Activated CD4-positive, alpha-beta T cell treated with anti-CD3 and anti-CD28 coated beads, Interleukin-2, Interleukin-6, amounts not matched to agents 100 ng/mL and 50 ng/mL, durations not matched to agents 16 hours and 8 hours (primary cell): ENCODE measurements at regions not wholly inside any gene's neighbourhood (a gene's known extent, or its start where the extent isn't known, plus 50 kb on each side); places are given as distances from the start of the nearest gene placed in this dataset.
A peak's percentile ranks its signal among the peaks of the same experiment; 100 is the strongest.
"Not testable (repeated sequence)": the region's sequence is repeated elsewhere in the genome, so short reads cannot be mapped to it uniquely, and the experiment has no call there.

Experiments
- DNase-seq: peaks from one replicate; pipeline ENCODE4 v3.0.0-alpha.2; 2020

DNA sequence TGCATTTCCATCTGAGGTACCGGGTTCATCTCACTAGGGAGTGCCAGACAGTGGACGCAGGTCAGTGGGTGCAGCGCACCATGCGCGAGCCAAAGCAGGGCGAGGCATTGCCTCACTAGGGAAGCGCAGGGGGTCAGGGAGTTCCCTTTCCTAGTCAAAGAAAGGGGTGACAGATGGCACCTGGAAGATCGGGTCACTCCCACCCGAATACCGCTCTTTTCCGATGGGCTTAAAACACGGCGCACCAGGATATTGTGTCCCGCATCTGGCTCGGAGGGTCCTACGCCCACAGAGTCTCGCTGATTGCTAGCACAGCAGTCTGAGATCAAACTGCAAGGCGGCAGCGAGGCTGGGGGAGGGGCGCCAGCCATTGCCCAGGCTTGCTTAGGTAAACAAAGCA is 1157.1 kb downstream of the NAALADL2 start:
- DNase-seq, result not testable (repeated sequence)

DNA sequence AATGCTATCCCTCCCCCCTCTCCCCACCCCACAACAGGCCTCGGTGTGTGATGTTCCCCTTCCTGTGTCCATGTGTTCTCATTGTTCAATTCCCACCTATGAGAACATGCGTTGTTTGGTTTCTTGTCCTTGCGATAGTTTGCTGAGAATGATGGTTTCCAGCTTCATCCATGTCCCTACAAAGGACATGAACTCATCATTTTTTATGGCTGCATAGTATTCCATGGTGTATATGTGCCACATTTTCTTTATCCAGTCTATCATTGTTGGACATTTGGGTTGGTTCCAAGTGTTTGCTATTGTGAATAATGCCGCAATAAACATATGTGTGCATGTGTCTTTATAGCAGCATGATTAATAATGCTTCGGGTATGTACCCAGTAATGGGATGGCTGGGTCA is 1156.1 kb downstream of the NAALADL2 start:
- DNase-seq, result not testable (repeated sequence)

GRCh38 chr3:176009256-176009655 is 1150.1 kb downstream of the NAALADL2 start:
- no peak for DNase-seq

DNA sequence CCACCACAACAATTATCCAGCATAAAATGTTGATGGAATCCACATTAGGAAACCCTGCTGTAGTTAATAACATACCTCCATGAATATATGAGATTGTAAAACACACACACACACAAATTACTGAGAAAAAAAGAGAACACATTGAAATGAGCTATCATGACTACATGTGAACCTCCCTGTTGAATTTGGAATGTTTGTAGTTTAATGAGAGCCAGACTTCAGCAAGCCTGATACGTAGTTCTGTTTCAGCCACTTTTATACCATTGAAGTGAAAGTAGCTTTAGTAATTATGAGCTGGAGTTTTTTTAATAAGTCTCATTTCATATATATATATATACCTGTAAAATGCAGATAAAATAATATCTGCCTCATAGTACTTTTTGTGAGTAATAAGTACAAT is 1146.4 kb downstream of the NAALADL2 start:
- no peak for DNase-seq

GRCh38 chr3:175989161-175989560 is 1130.0 kb downstream of the NAALADL2 start:
- no peak for DNase-seq

DNA sequence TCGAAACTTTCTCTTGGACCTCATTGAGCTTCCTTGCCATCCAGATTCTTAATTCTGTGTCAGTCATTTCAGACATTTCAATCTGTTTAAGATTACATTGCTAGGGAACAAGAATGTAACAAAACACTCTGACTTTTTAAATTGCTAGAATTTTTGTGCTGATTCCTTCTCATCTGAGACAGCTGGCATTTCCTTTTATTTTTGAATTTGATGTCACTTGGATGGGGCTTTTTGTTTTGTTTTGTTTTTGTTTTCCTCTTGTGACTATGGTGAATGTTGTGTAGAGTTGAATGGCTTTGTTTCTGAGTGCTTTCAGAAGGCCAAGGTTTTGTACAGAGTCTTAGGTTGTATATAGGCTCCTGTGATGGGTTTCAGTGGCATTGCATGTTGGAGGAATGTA is 1129.3 kb downstream of the NAALADL2 start:
- DNase-seq, result no peak

GRCh38 chr3:175985781-175986180 is 1126.6 kb downstream of the NAALADL2 start:
- no peak for DNase-seq

DNA sequence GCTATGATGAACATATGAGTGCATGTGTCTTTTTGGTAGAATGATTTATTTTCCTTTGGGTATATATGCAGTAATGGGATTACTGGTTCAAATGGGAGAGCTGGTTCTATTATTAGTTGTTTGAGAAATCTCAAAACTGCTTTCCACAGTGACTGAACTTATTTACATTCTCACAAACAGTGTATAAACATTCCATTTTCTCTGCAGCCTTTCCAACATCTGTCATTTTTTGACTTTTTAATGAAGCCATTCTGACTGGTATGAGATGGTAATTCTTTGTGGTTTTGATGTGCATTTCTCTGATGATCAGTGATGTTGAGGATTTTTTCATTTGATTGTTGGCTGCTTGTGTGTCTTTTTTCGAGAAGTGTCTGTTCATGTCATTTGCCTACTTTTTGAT is 1124.2 kb downstream of the NAALADL2 start:
- no peak for DNase-seq

- no peak for DNase-seq
These were observed 1121.5 kb downstream of the NAALADL2 start for GRCh38 chr3:175980486-175981090.

DNA sequence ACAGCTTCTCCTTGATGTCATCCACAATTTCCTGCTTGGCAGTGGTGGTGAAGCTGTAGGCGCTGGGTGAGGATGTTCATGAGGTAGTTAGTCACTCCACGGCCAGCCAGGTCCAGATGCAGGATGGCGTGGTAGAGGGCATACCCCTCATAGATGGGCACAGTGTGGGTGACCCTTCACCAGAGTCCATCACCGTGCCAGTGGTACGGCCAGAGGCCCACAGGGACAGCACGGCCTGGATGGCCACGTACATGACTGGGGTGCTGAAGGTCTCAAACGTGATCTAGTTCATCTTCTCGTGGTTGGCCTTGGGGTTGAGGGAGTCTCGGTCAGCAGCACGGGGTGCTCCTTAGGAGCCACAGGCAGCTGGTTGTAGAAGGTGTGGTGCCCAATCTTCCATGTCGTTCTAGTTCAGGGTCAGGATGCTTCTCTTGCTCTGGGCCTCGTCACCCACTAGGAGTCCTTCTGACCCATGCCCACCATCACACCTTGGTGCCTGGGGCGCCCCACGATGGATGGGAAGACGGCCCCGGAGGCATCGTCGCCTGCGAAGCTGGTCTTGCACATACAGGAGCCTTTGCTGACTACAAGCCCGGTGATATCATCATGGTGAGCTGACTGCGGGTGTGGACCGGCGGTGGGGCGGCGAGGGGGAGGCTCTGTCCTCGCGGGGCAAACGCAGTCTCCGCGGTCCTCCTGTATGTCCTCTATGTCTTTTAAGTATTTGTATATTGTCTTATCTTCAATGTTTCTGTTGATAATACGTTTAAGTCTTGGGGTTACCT is 1119.0 kb downstream of the NAALADL2 start:
- no peak for DNase-seq

- DNase-seq, result no peak
These were observed 1110.3 kb downstream of the NAALADL2 start for GRCh38 chr3:175969456-175969855.

- no peak for DNase-seq
These were observed 1105.9 kb downstream of the NAALADL2 start for GRCh38 chr3:175965036-175965435.

DNA sequence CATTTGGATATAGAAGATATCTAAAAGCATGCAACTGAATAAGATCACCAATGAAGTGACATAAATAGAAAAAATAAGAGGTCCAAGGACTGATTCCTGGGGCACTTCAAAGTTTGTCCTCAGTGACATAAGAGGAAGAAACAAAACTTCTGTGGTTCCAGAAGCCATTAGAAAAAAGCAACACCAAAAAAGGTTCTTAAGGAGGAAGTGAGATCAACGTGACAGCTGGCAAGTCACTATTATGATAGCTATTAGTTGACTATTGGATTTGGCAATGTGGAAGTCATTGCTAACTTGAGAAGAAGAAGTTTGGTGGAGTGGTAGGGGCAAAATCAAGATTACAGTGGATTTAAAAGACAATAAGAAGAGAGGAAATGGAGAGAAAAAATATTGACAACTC is 1098.3 kb downstream of the NAALADL2 start:
- no peak for DNase-seq

DNA sequence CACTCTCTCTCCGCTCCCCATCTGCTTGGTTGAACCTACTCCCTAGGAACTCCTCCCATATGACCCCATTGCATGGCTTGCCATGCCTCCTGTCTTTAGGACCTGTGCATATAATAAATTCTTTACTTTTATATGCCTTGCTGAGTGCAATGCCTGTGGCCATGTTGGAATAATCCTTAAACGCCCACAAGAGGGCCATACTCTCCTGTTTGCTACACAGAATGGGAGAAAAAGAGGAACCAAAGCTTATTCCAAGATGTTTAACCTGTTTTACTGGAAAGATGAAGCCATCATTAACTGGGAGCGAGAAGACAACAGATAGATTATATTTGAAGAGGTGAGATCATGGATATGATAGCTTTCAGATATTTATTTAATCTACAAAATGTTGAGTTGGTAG is 1097.8 kb downstream of the NAALADL2 start:
- DNase-seq, result no peak

DNA sequence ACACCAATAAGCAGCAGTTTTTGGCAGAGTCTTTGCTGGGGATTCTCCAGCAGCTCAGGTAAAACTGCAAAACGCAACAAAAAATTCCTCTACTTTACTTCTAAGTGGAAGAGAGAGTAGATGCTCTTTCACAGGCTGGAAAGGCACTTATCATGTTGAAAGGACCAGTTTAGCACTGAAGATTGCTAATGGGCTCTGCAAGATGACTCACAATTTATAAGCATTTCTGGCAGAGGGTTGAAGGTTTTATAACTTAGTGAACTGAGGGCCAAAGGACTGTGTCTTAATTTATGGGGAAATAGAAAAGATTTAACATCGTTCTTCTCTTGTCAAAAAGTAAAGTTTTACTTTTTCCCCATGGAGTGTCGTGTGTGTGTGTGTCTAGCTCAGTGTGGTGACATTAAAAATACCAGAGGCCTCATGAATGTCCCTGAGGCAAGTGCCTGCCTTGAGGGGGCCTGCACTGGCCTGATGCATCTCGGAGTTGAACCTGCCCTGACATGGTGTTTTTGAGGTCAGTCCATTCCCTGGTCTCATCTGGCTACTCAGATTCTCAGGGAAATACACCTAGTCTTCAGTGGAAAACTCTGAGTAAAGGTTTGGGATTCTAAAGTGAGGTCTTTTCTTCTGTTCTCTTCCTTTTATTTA is 1092.0 kb downstream of the NAALADL2 start:
- no peak for DNase-seq

DNA sequence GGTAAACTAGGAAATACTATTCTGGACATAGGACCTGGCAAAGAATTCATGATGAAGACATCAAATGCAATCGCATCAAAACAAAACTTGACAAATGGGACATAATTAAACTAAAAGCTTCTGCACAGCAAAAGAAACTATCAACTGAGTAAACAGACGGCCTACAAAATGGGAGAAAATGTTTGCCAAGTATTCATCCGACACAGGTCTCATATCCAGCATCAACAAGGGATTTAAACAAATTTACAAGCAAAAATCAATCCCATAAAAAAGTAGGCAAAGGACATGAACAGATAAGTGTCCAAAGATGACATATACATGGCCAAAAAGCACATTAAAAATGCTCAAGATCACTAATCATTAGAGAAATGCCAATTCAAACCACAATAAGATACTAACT is 1088.9 kb downstream of the NAALADL2 start:
- no peak for DNase-seq

GRCh38 chr3:175941352-175941751 is 1082.2 kb downstream of the NAALADL2 start:
- peak; percentile 28 for DNase-seq

DNA sequence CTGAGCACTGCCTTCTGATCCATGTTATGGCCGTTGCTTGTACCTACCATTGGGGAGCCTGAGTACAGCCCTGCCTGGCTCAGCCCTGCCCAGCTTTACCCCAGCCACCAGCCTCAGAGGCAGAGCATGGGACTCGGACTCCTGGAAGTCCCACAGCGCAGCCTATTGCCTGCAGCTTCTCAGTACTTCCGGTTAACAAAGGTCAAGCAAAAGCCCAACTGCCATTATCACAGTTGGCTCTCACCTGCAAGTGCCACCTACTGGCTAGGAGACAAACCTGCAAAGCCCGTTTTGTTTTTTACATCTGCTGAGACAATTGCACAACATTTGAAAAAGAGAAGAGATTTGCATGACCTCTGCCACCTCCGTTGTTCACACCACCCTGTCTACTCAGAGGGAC is 1081.7 kb downstream of the NAALADL2 start:
- DNase-seq, result no peak

DNA sequence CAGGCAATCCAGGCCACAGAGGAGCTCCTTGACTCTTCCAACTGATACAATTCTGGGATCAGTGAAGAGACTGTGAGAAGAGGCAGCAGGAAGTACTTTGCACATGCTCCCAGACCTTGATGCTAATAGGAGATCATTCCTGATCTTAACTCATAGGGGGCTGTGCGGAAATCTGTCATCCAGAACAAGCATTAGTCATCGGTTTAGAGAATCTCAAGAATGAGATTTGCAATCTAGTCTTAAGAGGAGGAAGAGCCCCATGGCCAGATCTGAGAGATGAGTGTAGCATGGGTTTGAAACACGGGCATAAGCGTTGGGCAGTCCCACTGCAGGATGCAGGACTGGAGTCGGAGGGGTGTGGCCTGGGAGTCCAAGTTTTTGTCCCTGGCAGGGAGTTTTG is 1081.1 kb downstream of the NAALADL2 start:
- DNase-seq, result no peak

DNA sequence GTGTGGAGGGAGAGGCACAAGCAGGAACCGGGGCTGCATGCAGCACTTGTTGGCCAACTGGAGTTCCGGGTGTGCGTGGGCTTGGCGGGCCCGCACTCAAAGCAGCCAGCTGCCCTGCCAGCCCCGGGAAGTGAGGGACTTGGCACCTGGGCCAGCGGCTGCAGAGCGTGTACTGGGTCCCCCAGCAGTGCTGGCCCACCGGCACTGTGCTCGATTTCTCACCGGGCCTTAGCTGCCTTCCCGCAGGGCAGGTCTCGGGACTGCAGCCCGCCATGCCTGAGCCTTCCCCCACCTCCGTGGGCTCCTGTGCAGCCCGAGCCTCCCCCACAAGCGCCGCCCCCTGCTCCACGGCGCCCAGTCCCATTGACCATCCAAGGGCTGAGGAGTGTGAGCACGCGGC is 1078.2 kb downstream of the NAALADL2 start:
- not testable (repeated sequence) for DNase-seq

- DNase-seq, result no peak
These were observed 1073.5 kb downstream of the NAALADL2 start for GRCh38 chr3:175932586-175932985.

- DNase-seq, result no peak
These were observed 1060.0 kb downstream of the NAALADL2 start for GRCh38 chr3:175919133-175919532.

DNA sequence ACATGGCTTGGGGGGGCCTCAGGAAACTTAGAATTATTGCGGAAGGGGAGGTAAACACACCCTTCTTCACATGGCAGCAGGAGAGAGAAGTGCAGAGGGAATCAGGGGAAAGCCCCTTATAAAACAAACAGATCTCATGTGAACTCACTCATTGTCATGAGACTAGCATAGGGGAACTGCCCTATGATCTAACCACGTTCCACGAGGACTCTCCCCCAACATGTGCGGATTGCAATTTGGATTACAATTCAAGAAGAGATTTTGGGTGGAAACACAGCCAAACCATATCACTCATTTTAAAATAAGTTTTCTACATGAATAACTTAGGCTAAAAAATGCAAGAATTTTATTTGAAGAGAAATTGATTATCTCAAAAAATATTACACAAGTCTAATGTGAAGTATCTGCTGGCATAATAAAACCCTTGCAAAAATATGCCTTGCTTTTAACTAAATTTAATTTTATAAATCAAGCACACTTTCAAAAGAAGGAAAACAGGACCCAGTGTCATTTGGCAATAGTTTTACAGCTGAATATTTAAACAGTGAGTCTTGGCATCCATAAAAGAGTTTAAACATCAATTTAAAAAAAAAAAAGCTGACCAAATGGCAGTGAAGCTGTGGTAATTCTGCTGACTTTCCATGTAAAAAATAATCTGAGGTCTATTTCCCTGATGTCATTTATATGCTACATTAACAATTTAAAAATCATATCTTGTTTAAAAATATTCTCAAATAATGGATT is 1057.2 kb downstream of the NAALADL2 start:
- no peak for DNase-seq

- DNase-seq, result no peak
These were observed 1055.7 kb downstream of the NAALADL2 start for GRCh38 chr3:175914785-175915184.
